ENCODE measurements at regions not wholly inside any gene's neighbourhood (a gene's known extent, or its start where the extent isn't known, plus 50 kb on each side); places are given as distances from the start of the nearest gene placed in this dataset.

GRCh38 chr5:130874861-130875417, 290.1 kb downstream of the HINT1 start:
- Mint-ChIP-seq H3K36me3 (ENCODE audit: low read depth) (peaks cover under 1% of the 10 kb centered on the region), H3K4me1 (no peaks in the 10 kb centered on the region), H3K27ac (no peak overlapping the region), H3K27me3 (ENCODE audit: low read depth, poor library complexity) (no peaks in the 10 kb centered on the region), H3K4me3 (no peak overlapping the region), H3K9me3 (peaks cover 31% of the 10 kb centered on the region)
- DNase-seq = no peak
- no peak for TF ChIP-seq CTCF (IDR thresholded peaks at IDR 0.05)

GRCh38 chr5:130871346-130872086, 293.5 kb downstream of the HINT1 start:
- DNase-seq = peak; percentile 6
- peak; percentile 40 for TF ChIP-seq CTCF (IDR thresholded peaks at IDR 0.05)
- Mint-ChIP-seq H3K27ac (no peak overlapping the region), H3K36me3 (ENCODE audit: low read depth) (no peaks in the 10 kb centered on the region), H3K4me1 (peaks cover 7% of the 10 kb centered on the region), H3K9me3 (peaks cover 13% of the 10 kb centered on the region), H3K27me3 (ENCODE audit: low read depth, poor library complexity) (no peaks in the 10 kb centered on the region), H3K4me3 (no peak overlapping the region)

- Mint-ChIP-seq H3K4me3 (no peak overlapping the region), H3K4me1 (peaks cover 7% of the 10 kb centered on the region), H3K27ac (no peak overlapping the region), H3K27me3 (ENCODE audit: low read depth, poor library complexity) (no peaks in the 10 kb centered on the region), H3K36me3 (ENCODE audit: low read depth) (no peaks in the 10 kb centered on the region), H3K9me3 (peaks cover 13% of the 10 kb centered on the region)
- DNase-seq = no peak
- TF ChIP-seq CTCF (IDR thresholded peaks at IDR 0.05) = no peak
Measured at GRCh38 chr5:130870691-130871090, 294.4 kb downstream of the HINT1 start.

GRCh38 chr5:130868186-130868840, 296.7 kb downstream of the HINT1 start:
- H3K4me3 Mint-ChIP-seq = no peak overlapping the region
- no peak for TF ChIP-seq CTCF (IDR thresholded peaks at IDR 0.05)
- no peak overlapping the region for H3K27ac Mint-ChIP-seq
- H3K36me3 Mint-ChIP-seq (ENCODE audit: low read depth) = peaks cover 6% of the 10 kb centered on the region
- no peak for DNase-seq
- peaks cover 7% of the 10 kb centered on the region for H3K4me1 Mint-ChIP-seq
- peaks cover 26% of the 10 kb centered on the region for H3K9me3 Mint-ChIP-seq
- H3K27me3 Mint-ChIP-seq (ENCODE audit: low read depth, poor library complexity) = peaks cover 5% of the 10 kb centered on the region

GRCh38 chr5:130845049-130845765, 319.8 kb downstream of the HINT1 start:
- no peaks in the 10 kb centered on the region for H3K4me1 Mint-ChIP-seq
- no peaks in the 10 kb centered on the region for H3K36me3 Mint-ChIP-seq (ENCODE audit: low read depth)
- H3K27ac Mint-ChIP-seq = no peak overlapping the region
- no peak overlapping the region for H3K4me3 Mint-ChIP-seq
- TF ChIP-seq CTCF (IDR thresholded peaks at IDR 0.05) = no peak
- peaks cover 22% of the 10 kb centered on the region for H3K9me3 Mint-ChIP-seq
- H3K27me3 Mint-ChIP-seq (ENCODE audit: low read depth, poor library complexity) = peaks cover 5% of the 10 kb centered on the region
- no peak for DNase-seq
